Neuronal stem cell (in vitro differentiated cells): ENCODE measurements at regions not wholly inside any gene's neighbourhood (a gene's known extent, or its start where the extent isn't known, plus 50 kb on each side); places are given as distances from the start of the nearest gene placed in this dataset.

Experiments used
- DNase-seq: peaks from one replicate; pipeline ENCODE4 v3.0.0-alpha.2; 2013; ENCODE audit warnings: low spot score
- H2AFZ ChIP-seq: one replicate; pipeline ENCODE4 v1.6.1; 2013; ENCODE audit warnings: mild to moderate bottlenecking, low read length, inconsistent platforms
- H2AK5ac ChIP-seq: 2 replicates; pipeline ENCODE4 v1.6.1; 2013; ENCODE audit warnings: low read depth, mild to moderate bottlenecking, inconsistent platforms, low read length, moderate library complexity, mixed read lengths
- H2BK120ac ChIP-seq: 2 replicates; pipeline ENCODE4 v1.6.1; 2013; ENCODE audit warnings: low read depth, mild to moderate bottlenecking, inconsistent platforms, low read length, moderate library complexity, mixed read lengths
- H2BK12ac ChIP-seq: one replicate; pipeline ENCODE4 v1.6.1; 2013; ENCODE audit warnings: low read length, inconsistent platforms
- H2BK15ac ChIP-seq: 2 replicates; pipeline ENCODE4 v1.6.1; 2013; ENCODE audit warnings: mild to moderate bottlenecking, low read length, inconsistent platforms, mixed read lengths
- H2BK5ac ChIP-seq: one replicate; pipeline ENCODE4 v1.6.1; 2013; ENCODE audit warnings: inconsistent platforms, mild to moderate bottlenecking, low read length, moderate library complexity
- H3K14ac ChIP-seq: one replicate; pipeline ENCODE4 v1.6.1; 2013; ENCODE audit warnings: low read length, inconsistent platforms
- H3K18ac ChIP-seq: 2 replicates; pipeline ENCODE4 v1.6.1; 2013; ENCODE audit warnings: low read length, inconsistent platforms
- H3K23ac ChIP-seq: 2 replicates; pipeline ENCODE4 v1.6.1; 2013; ENCODE audit warnings: low read depth, mild to moderate bottlenecking, mixed read lengths, low read length, inconsistent platforms; ENCODE audit not compliant: poor library complexity
- H3K27ac ChIP-seq: replicated peaks from 3 replicates; pipeline ENCODE4 v1.5.1; 2013; ENCODE audit warnings: low read length, inconsistent platforms
- H3K27me3 ChIP-seq, 3 experiments: 2 replicates each; pipeline ENCODE4 v1.6.1; 2013; ENCODE audit warnings: low read length in 3 of 3, mild to moderate bottlenecking in 2 of 3, inconsistent platforms in 1 of 3, low read depth in 1 of 3, mixed read lengths in 1 of 3, moderate library complexity in 1 of 3; ENCODE audit not compliant: control insufficient read depth in 3 of 3, insufficient read depth in 3 of 3
- H3K36me3 ChIP-seq, 2 donors: replicated peaks in 1 of 2; 2 replicates each; pipeline ENCODE4 v1.6.1; 2013; ENCODE audit warnings: low read length in 2 of 2; ENCODE audit not compliant: control insufficient read depth in 2 of 2, insufficient read depth in 2 of 2
- H3K4ac ChIP-seq: 2 replicates; pipeline ENCODE4 v1.6.1; 2013; ENCODE audit warnings: inconsistent platforms, mild to moderate bottlenecking, low read length, moderate library complexity
- H3K4me1 ChIP-seq, 2 donors: 1 replicate in 1 of 2; 2 replicates in 1 of 2; pipeline ENCODE4 v1.6.1; 2013; ENCODE audit warnings: low read length in 2 of 2, low read depth in 1 of 2; ENCODE audit not compliant: control insufficient read depth in 2 of 2, insufficient read depth in 1 of 2
- H3K4me2 ChIP-seq: one replicate; pipeline ENCODE4 v1.6.1; 2013; ENCODE audit warnings: mild to moderate bottlenecking, low read length, inconsistent platforms; ENCODE audit not compliant: insufficient read depth, poor library complexity, severe bottlenecking
- H3K4me3 ChIP-seq, 2 donors: 2 replicates each; pipeline ENCODE4 v1.5.1; 2013; ENCODE audit warnings: low read length in 2 of 2, mild to moderate bottlenecking in 2 of 2, inconsistent platforms in 1 of 2, moderate library complexity in 1 of 2
- H3K79me1 ChIP-seq: one replicate; pipeline ENCODE4 v1.6.1; 2013; ENCODE audit warnings: low read depth, mild to moderate bottlenecking, inconsistent platforms, low read length, moderate library complexity
- H3K9ac ChIP-seq: one replicate; pipeline ENCODE4 v1.6.1; 2013; ENCODE audit warnings: mild to moderate bottlenecking, low read depth, low read length, inconsistent platforms; ENCODE audit not compliant: poor library complexity
- H3K9me3 ChIP-seq, 2 donors: replicated peaks in 1 of 2; 2 replicates each; pipeline versions ENCODE3 to v1.6.1; 2013; ENCODE audit warnings: low read length in 2 of 2, mild to moderate bottlenecking in 2 of 2, inconsistent platforms in 1 of 2, low read depth in 1 of 2, mixed read lengths in 1 of 2, moderate library complexity in 1 of 2; ENCODE audit not compliant: control insufficient read depth in 2 of 2, insufficient read depth in 1 of 2
- H4K8ac ChIP-seq: one replicate; pipeline ENCODE4 v1.6.1; 2013; ENCODE audit warnings: low read depth, mild to moderate bottlenecking, inconsistent platforms, low read length, moderate library complexity
- H4K91ac ChIP-seq: one replicate; pipeline ENCODE4 v1.6.1; 2013; ENCODE audit warnings: low read length, low read depth, mild to moderate bottlenecking, inconsistent platforms; ENCODE audit not compliant: poor library complexity
- WGBS, 2 donors: extraction: QIAGEN DNeasy Blood & Tissue Kit; methylation state at CpG; one replicate each; pipeline ENCODE4 v1.1.7; 2013; ENCODE audit warnings: missing lambda C conversion rate in 2 of 2, mixed read lengths in 1 of 2; ENCODE audit not compliant: insufficient read length in 2 of 2, insufficient replicate concordance in 1 of 2; ENCODE audit errors: extremely low coverage in 2 of 2; 5-methylcytosine and 5-hydroxymethylcytosine counted together

DNA sequence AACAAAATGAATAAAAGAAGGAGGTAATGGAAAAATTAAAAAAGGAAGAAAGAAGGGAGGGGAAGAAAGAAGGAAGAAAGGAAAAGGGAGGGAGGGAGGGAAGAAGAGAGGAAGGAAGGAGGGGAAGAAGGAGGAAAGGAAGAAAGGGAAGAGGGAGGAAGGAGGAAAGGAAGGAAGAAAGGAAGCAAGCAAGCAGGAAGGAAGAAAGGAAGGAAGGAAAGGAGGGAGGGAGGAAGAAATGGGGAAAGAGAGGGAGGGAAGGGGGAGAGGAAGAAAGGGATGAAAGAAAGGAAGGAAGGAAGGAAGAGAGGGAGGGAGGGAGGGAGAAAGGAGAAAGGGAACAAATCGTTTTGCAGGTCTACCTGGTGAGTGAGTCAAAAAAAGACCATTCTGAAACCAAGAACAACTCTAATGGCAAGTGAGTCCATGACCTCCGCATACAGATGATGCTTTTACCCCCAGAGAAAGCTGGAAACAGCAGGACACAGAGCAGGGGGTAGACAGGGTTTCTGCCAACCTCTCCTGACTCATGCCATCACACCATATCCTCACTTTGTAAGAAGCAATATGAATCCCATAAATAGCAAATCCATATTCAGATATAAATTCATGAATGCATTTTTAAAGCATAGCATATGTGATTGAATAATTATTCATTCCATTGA, 1112.9 kb upstream of the AUTS2 start:
- no CpG with 5 or more reads among the region's 2 CpGs for WGBS, 2 donors

DNA sequence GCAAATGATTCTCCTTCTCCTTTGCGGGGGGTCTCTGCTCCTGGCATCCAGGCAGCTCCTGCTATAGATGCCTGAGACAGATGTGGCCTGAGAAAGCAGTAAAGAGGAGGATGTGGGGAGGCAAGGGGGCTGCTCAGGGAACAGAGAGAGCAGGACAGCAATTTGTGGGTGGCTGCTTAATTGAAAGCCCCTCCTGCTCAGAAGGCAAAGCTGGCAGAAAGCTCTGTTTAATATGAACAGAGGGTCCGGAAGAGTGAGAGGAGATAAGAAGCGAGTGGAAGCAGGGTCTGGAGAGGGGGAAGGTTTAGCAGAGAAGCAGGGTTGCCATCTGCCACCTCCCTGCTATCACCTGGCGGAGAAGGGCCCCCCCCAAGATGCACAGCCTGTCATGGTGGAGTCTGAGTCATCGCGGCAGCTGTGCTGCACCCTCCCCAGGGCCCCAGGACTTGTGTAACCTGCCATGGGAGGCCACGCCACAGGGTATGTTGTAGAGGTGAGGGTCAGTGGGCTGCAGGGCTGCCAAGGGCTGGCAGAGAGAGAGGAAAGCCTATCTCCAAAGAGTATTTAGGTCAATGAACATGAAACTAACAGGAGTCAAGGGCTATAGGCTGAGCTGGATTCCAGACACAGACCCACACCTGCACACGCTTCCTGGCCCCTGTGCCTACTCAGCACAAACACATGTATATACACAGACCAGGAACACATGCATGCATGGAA, 1109.8 kb upstream of the AUTS2 start:
- Histone ChIP-seq H3K4me3 (no peak overlapping the region), H3K14ac (peak overlapping the region; percentile 63), H3K9me3 (no peaks in the 10 kb centered on the region), H2BK12ac (no peak overlapping the region), H3K27ac (no peak overlapping the region), H3K4me1 (no peaks in the 10 kb centered on the region), H3K79me1 (no peaks in the 10 kb centered on the region), H2AK5ac (no peak overlapping the region), H2AFZ (no peak overlapping the region), H2BK15ac (no peak overlapping the region), H3K27me3 (no peaks in the 10 kb centered on the region), H3K9ac (no peak overlapping the region), H3K4me2 (no peak overlapping the region), H3K36me3 (no peaks in the 10 kb centered on the region), H2BK120ac (no peak overlapping the region), H2BK5ac (no peak overlapping the region), H3K18ac (peak overlapping the region; percentile 77), H3K4ac (no peak overlapping the region), H4K8ac (no peak overlapping the region), H3K23ac (no peak overlapping the region), H4K91ac (no peak overlapping the region)
- no CpG with 5 or more reads among the region's 8 CpGs for WGBS, 2 donors
- no peak for DNase-seq

More for the DNA sequence above, 1112.9 kb upstream of the AUTS2 start:
- Histone ChIP-seq H3K27ac (no peak overlapping the region), H3K4ac (no peak overlapping the region), H3K23ac (no peak overlapping the region), H3K4me1 (no peaks in the 10 kb centered on the region), H3K4me2 (no peak overlapping the region), H3K14ac (no peak overlapping the region), H4K91ac (no peak overlapping the region), H2BK5ac (no peak overlapping the region), H4K8ac (no peak overlapping the region), H3K27me3 (no peaks in the 10 kb centered on the region), H2BK15ac (no peak overlapping the region), H3K9ac (no peak overlapping the region), H2AFZ (no peak overlapping the region), H2BK120ac (no peak overlapping the region), H3K4me3 (no peak overlapping the region), H2BK12ac (no peak overlapping the region), H3K9me3 (no peaks in the 10 kb centered on the region), H3K79me1 (no peaks in the 10 kb centered on the region), H3K18ac (no peak overlapping the region), H2AK5ac (no peak overlapping the region), H3K36me3 (no peaks in the 10 kb centered on the region)
- DNase-seq: no peak

DNA sequence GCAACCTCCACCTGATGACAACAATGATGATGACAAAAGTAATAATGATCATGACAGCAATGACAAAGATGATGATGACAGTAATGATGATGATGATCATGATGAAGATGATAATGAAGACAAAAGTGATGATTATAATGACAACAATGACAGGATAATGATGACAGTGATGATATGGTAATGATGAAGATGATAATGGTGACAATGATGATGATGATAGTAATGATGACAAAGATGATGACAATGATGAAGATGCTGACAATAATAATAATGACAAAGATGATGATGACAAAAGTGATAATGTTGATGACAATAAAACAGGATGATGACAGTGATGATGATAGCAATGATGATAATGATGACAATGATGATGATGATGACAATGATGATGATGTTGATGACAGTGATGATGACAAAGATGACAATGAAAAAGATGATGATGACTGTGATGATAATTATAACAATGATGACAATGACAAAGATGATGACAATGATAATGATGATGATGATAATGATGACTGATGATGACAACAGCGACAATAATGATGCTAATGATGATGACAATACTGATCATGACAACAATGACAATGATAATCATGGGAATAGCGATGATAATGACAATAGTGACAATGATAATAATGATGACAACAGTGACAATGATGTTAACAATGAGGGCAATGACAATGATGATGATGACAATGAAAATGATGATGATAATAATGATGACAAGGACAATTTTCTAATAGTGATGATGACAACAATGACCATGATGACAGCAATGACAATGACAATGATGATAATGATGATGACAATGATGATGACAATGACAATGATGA, 1106.5 kb upstream of the AUTS2 start:
- Histone ChIP-seq H4K91ac (no peak overlapping the region), H3K27ac (no peak overlapping the region), H3K4me3 (no peak overlapping the region), H2BK120ac (no peak overlapping the region), H4K8ac (no peak overlapping the region), H3K23ac (no peak overlapping the region), H2AK5ac (no peak overlapping the region), H3K9ac (no peak overlapping the region), H3K4me1 (no peaks in the 10 kb centered on the region), H2BK15ac (no peak overlapping the region), H2BK12ac (no peak overlapping the region), H2BK5ac (no peak overlapping the region), H3K36me3 (no peaks in the 10 kb centered on the region), H3K4ac (no peak overlapping the region), H3K4me2 (no peak overlapping the region), H3K27me3 (no peaks in the 10 kb centered on the region), H3K14ac (no peak overlapping the region), H3K79me1 (no peaks in the 10 kb centered on the region), H3K9me3 (no peaks in the 10 kb centered on the region), H3K18ac (no peak overlapping the region), H2AFZ (no peak overlapping the region)
- no CpG with 5 or more reads among the region's 2 CpGs for WGBS, 2 donors
- no peak for DNase-seq

GRCh38 chr7:68492359-68492690, 1106.0 kb upstream of the AUTS2 start:
- Histone ChIP-seq H4K8ac (no peak overlapping the region), H3K4me1 (no peaks in the 10 kb centered on the region), H2BK15ac (no peak overlapping the region), H2BK12ac (no peak overlapping the region), H3K18ac (no peak overlapping the region), H2BK5ac (no peak overlapping the region), H3K27me3 (no peaks in the 10 kb centered on the region), H3K23ac (no peak overlapping the region), H3K9ac (no peak overlapping the region), H3K4me3 (no peak overlapping the region), H3K79me1 (no peaks in the 10 kb centered on the region), H2AK5ac (no peak overlapping the region), H3K27ac (no peak overlapping the region), H3K4me2 (no peak overlapping the region), H3K14ac (no peak overlapping the region), H3K9me3 (no peaks in the 10 kb centered on the region), H3K4ac (no peak overlapping the region), H3K36me3 (no peaks in the 10 kb centered on the region), H2AFZ (no peak overlapping the region), H2BK120ac (no peak overlapping the region), H4K91ac (no peak overlapping the region)
- no peak for DNase-seq
- WGBS, 2 donors: no CpG with 5 or more reads among the region's 1 CpG
